Astrocyte of the spinal cord (primary cell): ENCODE measurements at regions not wholly inside any gene's neighbourhood (a gene's known extent, or its start where the extent isn't known, plus 50 kb on each side); places are given as distances from the start of the nearest gene placed in this dataset.

Experiments used
- DNase-seq: peaks from one replicate; pipeline ENCODE4 v3.0.0; 2011; ENCODE audit warnings: low read depth, low spot score
- H3K4me3 ChIP-seq: 2 replicates; pipeline ENCODE4 v1.5.1; 2011; ENCODE audit warnings: low read depth, mild to moderate bottlenecking, low read length, moderate library complexity
- in situ Hi-C: cut with HindIII; loops from 2 replicates; pipeline ENCODE4 v1.10.0; 2017; ENCODE audit warnings: low sequenced_read_pairs
- TF ChIP-seq, protein P1 (sequence below): IDR thresholded peaks from 2 replicates; pipeline ENCODE4 v1.5.1; 2012; ENCODE audit warnings: low read depth, mild to moderate bottlenecking, low read length, inconsistent platforms

DNA sequence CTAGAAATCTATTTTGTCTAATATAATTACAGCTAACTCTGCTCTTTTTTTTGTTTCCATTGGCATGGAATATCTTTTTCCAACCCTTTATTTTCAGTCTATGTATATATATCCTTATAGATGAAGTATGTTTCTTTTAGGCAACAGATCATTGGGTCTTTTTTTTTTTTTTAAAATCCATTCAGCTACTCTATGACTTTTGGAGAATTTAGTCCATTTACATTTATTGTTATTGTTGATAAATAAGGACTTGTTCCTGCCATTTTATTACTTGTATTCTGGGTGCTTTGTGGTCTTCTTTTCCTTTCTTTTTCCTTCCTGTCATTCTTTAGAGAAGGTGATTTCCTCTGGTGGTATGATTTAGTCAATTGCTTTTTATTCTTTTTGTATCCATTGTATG lies 296.8 kb downstream of the SMARCA2 start:
- in situ Hi-C loops, result no loop called here
- H3K4me3 ChIP-seq, result no peak overlapping the region
- TF ChIP-seq, protein P1, sequence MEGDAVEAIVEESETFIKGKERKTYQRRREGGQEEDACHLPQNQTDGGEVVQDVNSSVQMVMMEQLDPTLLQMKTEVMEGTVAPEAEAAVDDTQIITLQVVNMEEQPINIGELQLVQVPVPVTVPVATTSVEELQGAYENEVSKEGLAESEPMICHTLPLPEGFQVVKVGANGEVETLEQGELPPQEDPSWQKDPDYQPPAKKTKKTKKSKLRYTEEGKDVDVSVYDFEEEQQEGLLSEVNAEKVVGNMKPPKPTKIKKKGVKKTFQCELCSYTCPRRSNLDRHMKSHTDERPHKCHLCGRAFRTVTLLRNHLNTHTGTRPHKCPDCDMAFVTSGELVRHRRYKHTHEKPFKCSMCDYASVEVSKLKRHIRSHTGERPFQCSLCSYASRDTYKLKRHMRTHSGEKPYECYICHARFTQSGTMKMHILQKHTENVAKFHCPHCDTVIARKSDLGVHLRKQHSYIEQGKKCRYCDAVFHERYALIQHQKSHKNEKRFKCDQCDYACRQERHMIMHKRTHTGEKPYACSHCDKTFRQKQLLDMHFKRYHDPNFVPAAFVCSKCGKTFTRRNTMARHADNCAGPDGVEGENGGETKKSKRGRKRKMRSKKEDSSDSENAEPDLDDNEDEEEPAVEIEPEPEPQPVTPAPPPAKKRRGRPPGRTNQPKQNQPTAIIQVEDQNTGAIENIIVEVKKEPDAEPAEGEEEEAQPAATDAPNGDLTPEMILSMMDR, result no peak
- DNase-seq, result no peak

DNA sequence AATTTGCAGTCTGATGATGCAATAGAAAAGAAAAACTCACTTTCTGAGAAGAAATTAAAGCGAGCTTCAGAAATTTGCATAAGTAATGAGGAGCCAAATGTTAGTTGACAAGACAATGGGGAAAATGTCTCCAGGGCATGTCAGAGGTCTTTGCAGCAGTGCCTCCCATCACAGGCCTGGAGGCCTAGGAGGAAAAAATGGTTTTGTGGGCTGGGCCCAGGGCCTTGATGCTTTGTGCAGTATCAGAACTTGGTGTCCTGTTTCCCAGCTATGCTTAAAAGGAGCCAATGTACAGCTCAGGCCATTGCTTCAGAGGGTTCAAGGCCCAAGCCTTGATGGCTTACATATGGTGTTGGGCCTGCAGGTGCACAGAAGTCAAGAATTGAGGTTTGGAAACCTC lies 298.4 kb downstream of the SMARCA2 start:
- TF ChIP-seq, protein P1, result no peak
- DNase-seq, result no peak
- in situ Hi-C loops, result no loop called here
- H3K4me3 ChIP-seq, result no peak overlapping the region

- H3K4me3 ChIP-seq, result no peak overlapping the region
- TF ChIP-seq, protein P1, result no peak
- in situ Hi-C loops, result no loop called here
- DNase-seq, result no peak
These were observed 302.4 kb downstream of the SMARCA2 start for GRCh38 chr9:2317591-2317990.

DNA sequence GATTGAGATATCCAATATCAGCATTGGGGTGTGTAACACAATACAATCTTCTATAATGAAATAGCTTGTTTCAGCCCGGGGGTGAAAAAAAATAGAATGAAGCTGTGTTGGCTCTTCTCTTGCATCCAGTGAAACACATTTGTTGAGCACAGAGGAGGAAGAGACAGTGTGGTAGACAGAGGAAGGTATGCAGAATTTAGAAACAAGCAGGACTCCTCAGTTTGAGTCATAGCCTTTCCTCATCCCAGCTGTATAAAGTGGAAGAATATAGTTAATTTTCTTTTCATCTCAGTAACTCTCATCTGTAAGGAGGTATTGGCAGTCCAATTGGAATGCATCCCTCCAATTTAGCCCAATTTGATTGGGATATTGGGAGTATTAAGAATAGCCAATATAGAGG lies 302.2 kb upstream of the VLDLR start:
- no peak overlapping the region for H3K4me3 ChIP-seq
- in situ Hi-C loops, result no loop called here
- TF ChIP-seq, protein P1, result no peak
- no peak for DNase-seq

- in situ Hi-C loops, result no loop called here
- TF ChIP-seq, protein P1, result no peak
- H3K4me3 ChIP-seq, result no peak overlapping the region
- no peak for DNase-seq
These were observed 301.5 kb upstream of the VLDLR start for GRCh38 chr9:2320114-2320513.

- no peak overlapping the region for H3K4me3 ChIP-seq
- no peak for DNase-seq
- TF ChIP-seq, protein P1, result no peak
- in situ Hi-C loops, result no loop called here
These were observed 301.0 kb upstream of the VLDLR start for GRCh38 chr9:2320632-2321031.

- no peak for DNase-seq
- no peak overlapping the region for H3K4me3 ChIP-seq
- in situ Hi-C loops, result no loop called here
- TF ChIP-seq, protein P1, result peak; percentile 4
These were observed 300.0 kb upstream of the VLDLR start for GRCh38 chr9:2321523-2322148.
